Endothelial cell of umbilical vein (primary cell): ENCODE measurements at regions not wholly inside any gene's neighbourhood (a gene's known extent, or its start where the extent isn't known, plus 50 kb on each side); places are given as distances from the start of the nearest gene placed in this dataset.

Experiments
- CTCF ChIP-seq, 2 donors: IDR thresholded peaks; 1 replicate in 1 of 2; 2 replicates in 1 of 2; pipeline ENCODE4 v1.5.1; 2011; ENCODE audit warnings: low read length in 2 of 2, mild to moderate bottlenecking in 2 of 2, moderate library complexity in 2 of 2, control low read depth in 1 of 2, inconsistent platforms in 1 of 2, low read depth in 1 of 2; ENCODE audit not compliant: insufficient read depth in 1 of 2; ENCODE audit errors: extremely low read depth in 1 of 2
- MAX ChIP-seq: IDR thresholded peaks from 2 replicates; pipeline ENCODE4 v1.6.1; 2011; ENCODE audit not compliant: insufficient read depth, insufficient read length

- TF ChIP-seq CTCF (IDR thresholded peaks at IDR 0.05; ENCODE audit: extremely low read depth in 1 of 2, insufficient read depth in 1 of 2, low read depth in 1 of 2, low read length in 2 of 2) (no peak), MAX (no peak)
Observed at GRCh38 chr10:44811072-44811471, 100.1 kb upstream of the TMEM72 start.
